HT1080 (cell line): ENCODE measurements at regions not wholly inside any gene's neighbourhood (a gene's known extent, or its start where the extent isn't known, plus 50 kb on each side); places are given as distances from the start of the nearest gene placed in this dataset.

Source experiments
- DNase-seq: peaks from one replicate; pipeline ENCODE4 v3.0.0-alpha.2; 2015; ENCODE audit warnings: low read depth

DNA sequence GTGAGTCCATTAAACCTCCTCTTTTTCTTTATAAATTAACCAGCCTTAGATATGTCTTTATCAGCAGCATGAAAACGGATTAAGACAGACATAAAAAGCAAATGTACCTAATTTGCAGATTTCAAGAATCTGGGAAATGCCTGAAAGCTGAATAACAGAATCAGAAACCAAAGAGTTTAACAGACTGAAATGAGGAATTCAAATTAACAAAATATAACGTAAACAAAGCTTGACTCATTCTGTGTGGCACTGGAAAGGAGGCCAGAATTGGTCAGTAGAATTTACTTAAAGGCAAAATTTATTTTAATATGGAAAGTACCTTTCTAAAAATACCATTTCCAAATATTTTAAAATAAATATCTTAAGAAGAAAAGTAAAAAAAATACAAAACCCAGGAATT, 540.6 kb upstream of the HTR2A start:
- DNase-seq, result no peak

DNA sequence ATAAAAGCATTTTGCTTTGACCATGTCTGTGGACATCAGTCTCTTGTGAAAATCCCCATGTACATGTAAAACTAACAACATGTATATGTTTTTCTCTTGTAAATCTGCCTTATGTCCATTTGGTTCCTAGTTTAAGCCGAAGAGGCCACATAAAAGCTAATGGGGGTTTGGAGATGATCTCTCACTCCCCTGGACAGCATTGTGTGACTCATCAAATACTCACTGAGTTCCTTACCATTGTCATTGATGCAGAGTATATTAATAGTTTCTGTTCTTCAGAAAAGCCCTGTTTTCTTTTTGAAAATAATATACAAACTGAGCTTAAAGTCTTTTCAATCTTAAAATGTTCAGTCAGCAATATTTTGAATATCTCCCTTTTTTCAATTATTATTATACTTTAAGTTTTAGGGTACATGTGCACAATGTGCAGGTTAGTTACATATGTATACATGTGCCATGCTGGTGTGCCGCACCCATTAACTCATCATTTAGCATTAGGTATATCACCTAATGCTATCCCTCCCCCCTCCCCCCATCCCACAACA, 536.7 kb upstream of the HTR2A start:
- DNase-seq, result peak; percentile 26

DNA sequence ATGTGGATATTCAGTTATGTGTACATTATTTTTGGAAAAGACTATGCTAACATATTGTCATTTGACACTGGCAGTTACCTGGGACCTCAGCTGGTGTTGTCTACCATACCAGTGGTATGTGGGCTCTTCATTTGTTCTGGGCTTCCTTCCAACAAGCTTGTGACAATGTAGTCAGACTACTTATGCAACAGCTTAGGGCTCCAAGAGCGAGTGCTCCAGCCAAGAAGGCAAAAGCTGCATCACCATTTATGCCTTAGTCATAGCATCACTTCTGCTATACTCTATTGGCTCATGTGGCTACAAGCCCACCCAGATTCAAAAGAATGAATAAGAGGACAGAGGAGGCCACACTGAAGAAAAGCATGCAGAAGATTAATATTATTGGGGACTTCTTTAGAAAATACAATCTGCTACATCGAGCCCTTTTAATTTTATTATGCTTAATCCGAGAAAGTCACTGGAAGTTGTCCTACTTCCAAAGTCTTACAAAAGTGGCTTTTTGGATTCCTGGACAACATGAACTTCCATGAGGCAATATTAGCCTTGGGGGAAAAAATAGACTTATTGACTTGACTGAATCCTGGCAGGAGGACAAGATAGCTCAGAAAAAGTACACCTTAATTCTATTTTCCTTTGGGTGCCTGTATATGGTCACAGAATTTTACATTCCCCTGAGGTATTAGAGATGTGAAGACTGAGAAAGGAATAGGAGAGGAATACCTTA, 529.4 kb upstream of the HTR2A start:
- DNase-seq, result peak; percentile 73

DNA sequence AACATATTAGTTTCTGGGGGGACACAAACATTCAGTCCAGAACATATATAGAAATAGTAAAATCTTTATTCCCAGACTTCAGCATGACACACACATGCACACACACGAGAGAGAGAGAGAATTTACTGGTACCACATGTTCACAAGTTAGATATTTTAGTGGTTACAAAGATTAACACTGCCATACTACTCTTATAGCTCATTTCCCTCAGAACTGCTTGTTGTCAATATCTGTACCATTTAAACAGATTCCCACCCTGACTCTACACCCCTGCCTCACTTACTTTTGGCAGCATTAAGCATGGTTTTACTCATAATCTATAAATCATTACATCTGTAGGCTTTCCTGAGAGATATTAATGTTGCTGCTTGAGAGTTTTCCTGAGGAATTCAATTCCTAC, 524.7 kb upstream of the HTR2A start:
- DNase-seq, result no peak

DNA sequence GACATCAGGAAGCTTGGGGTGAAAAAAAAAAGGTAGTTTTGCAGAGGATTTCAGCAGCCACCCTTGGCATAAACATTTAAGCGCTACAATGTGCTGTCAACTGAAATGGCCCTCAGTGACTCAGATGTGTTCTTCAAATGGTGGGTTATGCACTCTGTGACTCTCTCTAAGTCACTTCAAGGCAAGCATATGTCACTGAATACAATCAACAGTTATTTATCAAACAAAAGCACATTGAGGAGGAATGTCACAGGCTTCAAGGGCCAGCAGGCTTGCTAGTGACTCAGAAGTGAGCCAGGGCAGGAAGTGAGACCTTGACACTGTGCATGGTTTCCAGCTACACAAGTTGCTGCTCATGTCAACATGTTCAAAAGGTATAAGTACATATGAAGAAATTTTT, 523.7 kb upstream of the HTR2A start:
- peak; percentile 56 for DNase-seq

DNA sequence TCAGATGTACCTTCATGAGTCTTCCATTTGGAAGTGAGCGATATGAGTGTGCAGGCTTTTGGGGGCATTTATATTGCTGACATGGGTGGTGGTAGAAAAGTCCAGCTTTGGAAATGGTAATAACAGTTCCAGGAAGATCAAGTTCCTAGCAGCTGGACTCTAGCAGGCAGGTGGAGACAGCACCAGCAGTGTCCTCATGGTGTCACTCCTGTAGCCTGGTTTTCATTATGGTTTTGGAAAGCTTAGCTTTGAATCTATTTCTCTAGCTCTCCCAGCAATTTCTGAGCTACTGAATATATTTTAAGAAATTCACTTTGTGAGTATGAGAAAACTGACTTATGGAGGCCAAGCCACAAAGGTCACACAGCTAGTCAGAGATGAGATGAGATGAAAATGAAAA, 523.2 kb upstream of the HTR2A start:
- DNase-seq, result no peak

DNA sequence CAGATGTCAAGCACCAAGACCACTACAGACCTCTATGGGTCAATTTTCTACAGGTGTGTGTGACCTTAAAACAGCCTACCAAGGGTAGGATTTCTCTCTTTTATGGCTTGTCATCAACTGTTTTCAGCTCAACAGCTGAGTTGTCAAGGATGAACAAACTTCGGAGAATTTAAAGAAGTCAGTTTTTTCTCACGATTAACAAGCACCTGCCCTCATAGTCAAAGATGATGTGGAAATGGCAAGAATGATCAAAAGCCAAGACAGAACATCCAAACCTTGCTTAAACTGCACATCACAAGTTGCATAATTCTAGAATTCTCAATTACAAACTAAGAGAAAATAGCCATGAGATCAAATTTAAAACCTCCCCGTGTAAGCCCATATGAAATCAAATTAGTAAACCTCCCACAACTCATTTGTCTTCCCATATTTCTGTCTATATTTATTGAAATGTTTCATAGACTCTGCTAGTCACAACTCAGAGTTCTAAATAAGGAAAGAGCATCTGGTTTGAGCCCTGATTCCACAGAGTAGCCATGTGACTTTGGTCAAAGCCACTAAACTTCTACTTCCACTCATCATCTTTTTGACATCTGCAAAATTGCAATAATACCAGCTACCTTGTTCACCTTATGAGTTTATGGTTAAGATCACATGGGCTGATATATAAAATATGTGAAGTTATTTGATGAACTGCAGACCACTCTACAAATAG, 521.5 kb upstream of the HTR2A start:
- DNase-seq, result no peak

DNA sequence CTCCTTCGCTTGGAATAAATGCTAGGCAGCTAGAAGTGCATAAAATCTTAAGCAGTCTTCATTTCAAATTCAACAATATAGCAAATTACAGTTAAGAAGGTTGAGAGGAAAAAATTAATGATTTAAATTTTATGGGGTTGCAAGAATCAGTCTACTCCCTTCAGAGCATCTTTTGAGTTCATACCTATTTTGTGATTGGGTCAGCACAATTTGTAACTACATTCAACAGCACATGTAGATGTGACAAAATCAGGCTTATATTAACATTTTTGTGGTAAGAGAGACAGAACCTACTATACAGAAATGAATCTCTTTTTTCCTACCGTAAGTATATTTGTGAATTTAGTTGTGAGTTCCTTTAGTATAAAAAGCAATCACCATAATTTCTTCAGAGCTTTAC, 520.6 kb upstream of the HTR2A start:
- no peak for DNase-seq

DNA sequence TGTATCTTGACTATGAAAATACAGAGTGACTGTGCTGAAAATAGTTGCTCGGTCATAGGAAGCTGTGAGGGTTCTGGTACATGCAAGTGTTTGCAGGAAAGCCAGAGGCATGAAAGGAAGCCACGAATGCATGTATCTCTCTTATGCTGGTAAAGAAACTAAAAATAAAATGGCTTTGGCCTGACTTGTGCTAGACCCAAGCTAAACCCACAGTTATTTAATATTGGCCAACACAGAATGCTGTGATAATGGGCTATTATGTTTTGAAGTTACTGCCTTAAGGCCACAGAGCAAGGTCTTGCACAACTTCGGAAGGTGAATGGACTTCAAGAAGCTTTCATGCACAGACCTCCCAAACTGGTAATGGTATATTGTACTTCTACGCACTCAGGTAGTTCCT, 518.2 kb upstream of the HTR2A start:
- no peak for DNase-seq

DNA sequence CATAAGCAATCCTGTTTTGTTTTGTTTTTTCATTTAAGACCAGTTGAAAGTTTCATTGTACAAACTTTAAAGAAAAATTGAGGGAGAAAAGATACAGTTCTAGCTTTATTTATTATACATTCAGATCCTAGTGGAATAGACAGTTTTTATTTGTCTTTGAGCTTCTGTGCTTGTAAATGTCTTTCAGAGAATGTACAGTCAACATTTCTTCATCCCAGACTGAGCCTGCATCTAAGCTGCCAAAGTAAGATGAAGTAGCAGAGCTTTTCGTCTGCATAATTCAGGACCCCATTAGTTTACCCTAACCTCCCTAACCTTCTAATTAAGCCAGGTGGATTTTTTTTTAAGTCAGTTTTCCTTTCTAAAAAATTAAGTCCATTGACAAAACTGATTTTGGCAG, 516.7 kb upstream of the HTR2A start:
- DNase-seq, result no peak

DNA sequence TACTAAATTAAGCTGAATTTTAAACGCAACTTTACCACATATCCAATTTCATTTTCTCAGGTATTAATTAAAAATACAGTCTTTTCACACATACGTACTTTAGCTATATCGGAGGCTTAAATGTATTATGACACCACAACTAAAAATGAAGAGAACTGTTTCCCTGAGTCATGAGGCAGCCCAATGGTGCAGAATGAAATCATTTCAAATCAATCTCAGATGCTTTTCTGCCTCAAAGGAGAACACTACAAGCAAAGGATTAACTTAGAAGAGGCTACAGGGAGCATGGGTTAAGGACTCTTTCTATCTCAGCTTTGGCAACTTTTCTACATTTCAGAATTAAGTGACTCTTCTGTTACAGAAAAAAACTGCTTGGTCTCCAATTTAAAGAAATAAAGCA, 516.3 kb upstream of the HTR2A start:
- DNase-seq, result no peak

DNA sequence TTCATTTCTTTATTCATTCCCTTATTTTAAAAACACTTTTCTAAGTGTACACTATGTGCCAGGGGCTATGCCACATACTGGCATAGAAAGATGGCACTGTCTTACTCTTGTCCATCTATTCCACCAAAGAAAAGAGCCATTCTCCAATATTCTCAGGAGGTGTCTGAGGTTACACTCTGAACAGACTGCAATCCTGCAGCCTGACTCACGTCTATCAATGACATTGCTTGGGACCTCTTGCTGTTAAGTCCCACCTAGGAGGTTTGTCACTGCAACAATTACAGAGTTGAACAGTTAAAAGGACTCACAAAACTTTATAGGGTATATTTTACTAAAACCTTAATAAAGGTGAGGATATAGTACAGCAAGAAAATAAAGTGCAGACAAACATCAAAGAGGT, 512.9 kb upstream of the HTR2A start:
- DNase-seq, result no peak

DNA sequence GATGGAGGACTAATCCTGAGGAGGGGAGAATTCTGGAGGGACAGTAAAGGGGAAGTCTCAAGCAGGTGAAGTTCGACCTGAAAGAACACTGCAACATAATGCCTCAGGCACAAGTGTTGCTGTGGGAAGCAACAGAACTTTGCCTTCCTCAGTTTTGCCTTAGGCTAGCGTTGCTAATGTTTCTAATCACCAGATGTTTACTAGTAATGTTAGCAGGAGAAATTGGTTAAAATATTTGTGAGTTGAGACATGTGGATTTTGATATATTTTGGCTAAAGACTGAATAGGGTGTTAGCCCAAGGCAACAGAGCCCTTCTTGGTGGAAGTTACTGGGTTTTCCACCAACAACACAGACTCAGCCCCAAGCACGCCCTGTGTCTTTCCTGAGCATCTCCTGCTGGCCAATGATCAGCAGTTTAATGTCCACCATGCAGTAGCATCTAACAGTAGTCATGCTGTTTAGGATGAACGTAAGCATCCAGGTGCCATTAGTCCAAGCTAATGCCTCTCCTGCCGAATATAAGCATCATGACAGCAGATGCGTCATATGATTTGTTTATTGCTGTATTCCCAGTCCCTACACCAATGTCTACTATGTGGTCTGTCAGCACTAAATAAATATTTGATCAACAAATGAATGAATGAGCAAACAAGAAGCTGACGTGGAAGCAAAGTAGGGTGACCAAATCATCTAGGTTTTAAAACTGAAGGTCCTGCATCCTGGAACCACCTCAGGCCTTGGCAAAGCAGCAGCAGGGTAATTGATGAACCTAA, 511.9 kb upstream of the HTR2A start:
- DNase-seq, result no peak

DNA sequence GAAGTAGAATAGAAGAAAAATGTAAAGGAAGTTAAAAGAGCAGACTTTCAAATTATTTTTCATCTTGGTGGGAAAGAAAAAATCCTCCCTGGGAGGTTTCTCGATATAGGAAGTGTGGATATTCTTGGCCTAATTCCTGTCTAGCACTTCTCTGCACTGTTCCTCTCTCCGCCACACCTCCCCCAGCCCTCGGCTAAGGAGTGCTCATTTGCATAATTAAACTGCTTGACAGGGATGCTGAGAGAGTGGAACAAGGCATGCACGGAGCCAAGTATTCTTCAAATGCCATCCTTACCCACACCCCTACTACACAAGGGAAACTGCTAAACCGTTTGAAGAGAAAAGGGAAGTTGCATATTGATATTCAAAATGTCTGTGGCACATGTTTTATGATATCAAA, 511.0 kb upstream of the HTR2A start:
- no peak for DNase-seq

DNA sequence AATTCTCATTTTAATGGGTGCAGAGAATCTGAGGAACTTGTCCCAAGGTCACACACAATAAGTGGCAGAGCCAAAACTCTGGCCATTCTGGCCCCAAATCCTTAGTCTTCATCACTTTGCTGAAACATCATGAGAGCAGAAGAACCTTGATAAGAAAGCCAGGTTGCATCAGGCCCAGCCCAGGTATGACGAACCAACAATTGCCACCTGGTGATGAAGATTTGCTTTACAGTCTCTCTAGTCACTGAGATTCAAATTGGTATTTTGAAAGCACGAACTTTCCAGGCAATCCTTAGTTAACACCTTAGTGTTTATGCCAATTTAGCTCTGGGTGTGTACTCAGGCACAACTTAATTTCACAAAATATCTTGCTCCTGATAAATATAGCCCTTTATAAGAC, 502.7 kb upstream of the HTR2A start:
- DNase-seq, result no peak

DNA sequence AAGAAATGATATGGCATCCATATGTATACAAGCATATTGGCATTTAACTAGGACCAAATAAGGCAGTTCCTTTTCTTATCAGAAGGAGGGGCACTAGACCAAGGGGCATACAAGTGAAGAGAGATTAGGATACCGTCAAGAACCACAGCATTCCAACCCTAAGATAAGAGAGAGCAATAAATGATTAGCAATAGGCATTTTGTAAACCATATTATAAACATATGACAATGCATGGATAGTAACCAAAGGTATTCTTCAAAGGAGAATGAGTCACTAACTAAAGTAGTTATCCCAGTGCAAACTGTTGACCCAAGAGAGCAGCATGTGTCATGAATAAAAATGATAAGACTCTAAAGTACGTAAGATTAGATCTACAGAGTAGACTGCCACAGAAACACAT, 500.9 kb upstream of the HTR2A start:
- no peak for DNase-seq

DNA sequence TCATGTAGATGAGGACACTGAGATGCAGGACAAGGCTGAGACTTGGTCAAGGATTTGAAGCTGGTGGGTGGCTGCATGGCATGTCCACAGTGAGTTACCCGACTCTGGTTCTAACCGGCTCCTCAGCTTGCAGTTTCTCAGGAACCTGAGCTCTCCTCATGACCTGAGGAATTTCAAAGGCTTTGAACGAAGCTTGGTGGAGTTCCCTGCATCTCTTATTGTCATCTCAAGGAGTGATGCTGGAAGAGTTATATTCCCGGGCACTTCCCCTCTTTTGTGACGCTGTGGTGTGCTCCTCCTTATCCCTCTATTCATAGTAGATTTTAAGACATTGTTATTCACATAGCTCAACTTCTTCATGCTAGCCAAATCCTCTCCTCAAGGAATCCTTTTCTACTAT, 500.1 kb upstream of the HTR2A start:
- DNase-seq, result no peak

DNA sequence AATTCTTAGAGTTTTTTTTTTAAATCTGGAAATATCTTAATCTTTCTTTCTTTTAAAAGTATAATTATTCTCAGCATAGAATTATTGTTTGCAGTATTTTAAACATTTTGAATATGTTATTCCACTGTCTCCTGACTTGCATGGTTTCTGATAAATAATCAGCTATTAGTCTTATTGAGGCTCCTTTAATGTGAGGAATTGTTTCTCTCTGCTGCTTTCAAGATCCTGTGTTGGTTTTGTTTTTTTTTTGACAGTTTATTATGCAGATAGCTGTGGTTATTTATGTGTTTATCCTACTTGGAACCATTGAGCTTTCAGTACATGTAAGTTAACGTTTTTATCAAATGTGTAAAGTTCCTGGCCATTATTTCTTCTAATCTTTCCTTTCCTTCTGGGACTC, 477.9 kb upstream of the HTR2A start:
- DNase-seq, result no peak

DNA sequence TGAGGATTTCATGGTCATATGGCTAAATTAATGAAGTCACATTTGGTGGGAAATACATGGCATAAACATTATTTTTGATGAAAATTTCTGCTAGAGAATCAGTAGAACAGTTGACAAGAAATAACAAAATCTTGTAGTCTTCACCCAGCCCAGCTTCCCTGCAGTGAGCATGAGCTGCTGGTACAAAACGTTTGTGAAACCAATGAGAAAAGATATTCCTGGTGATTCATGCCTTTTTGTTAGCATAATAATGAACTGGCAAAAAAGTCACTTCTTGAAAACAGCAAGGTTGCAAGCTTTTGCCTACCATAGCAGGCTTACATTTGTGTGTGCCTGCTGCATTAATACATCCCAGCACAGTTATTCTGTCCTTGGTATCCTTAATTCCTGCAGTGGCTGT, 475.9 kb upstream of the HTR2A start:
- no peak for DNase-seq

DNA sequence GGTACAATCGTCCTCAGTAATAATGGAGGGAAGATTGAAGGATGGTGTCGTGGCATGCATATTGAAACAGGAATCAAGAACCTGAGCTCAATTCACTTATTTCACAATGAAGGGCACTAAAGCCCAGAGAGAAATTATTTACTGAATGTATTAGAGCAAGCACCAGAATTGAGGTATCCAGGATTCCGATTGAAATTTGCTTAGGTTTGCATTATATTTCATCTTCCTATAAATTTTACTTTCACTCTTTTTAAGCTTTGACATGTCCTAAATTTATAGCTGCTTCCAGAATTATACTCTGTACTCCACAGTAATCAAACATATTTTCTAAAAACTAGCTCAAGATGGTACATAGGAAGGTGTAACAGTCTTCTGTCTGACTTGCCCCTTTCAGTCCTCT, 454.9 kb upstream of the HTR2A start:
- no peak for DNase-seq

DNA sequence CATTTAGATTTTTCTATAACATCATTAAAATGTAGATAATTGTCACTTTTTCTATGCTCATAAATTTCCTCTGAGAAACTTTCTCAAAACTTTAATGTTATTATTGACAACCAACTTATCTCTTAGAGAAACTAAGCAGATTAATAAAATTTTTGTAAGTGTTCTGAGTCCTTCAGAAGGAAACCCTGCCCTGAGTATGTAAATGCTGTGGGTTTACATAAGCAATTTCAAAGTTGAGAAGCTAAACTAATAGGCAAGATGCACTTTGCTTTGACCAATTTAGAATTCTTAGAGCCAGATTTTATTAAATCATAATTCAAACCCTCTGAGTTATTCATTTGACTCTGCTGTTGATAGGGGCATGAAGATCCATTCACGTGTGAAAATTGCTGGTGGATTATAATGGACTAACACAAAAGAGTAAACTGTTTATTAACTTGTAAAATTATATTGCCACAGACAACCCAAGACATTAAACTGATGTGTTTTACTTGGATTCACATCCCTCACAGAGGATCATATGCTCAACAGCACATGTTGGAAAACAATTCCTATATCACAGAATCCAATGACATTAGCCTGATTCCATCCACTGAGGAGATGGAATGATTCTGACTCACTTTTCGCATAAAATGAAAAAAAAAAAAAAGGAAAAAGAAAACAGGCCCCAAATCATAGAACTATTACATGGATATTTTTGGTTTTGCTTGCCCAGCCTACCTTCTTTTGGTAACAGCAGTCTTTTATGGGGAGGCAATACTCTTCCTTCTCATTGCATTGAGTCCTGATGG, 453.7 kb upstream of the HTR2A start:
- no peak for DNase-seq

DNA sequence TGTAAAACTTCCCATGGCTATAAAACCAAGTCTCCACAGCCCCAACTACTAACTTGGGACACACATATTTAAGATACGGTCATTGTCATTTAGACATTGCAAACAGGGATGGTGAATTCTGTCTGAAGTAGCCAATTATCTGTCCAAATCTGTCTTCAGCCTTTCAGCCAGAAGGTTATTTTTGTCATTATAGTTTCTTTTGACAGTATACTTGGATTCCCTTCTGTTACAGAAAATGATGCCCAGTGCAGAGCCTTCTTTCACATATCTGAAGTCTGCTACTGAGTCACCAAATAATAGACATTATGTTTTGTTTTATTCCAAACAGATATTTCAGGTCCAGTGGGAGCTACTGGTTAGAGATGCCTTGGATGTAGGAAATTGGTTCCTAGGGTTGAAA, 452.4 kb upstream of the HTR2A start:
- no peak for DNase-seq
